ENCODE measurements at regions not wholly inside any gene's neighbourhood (a gene's known extent, or its start where the extent isn't known, plus 50 kb on each side); places are given as distances from the start of the nearest gene placed in this dataset.

GRCh38 chr13:109917422-109917821 is 131.0 kb upstream of the IRS2 start:
- Histone ChIP-seq H3K36me3 (no peaks in the 10 kb centered on the region), H3K27ac (no peak overlapping the region), H3K4me1 (replicated peaks) (peaks cover 7% of the 10 kb centered on the region; the same call in 1 of the 2 replicates), H3K27me3 (replicated peaks) (peaks cover 85% of the 10 kb centered on the region), H3K9me3 (replicated peaks) (no peaks in the 10 kb centered on the region), H3K4me3 (no peak overlapping the region)
- DNase-seq (ENCODE audit: low read depth in 1 of 2, low spot score in 2 of 2), result no peak

DNA sequence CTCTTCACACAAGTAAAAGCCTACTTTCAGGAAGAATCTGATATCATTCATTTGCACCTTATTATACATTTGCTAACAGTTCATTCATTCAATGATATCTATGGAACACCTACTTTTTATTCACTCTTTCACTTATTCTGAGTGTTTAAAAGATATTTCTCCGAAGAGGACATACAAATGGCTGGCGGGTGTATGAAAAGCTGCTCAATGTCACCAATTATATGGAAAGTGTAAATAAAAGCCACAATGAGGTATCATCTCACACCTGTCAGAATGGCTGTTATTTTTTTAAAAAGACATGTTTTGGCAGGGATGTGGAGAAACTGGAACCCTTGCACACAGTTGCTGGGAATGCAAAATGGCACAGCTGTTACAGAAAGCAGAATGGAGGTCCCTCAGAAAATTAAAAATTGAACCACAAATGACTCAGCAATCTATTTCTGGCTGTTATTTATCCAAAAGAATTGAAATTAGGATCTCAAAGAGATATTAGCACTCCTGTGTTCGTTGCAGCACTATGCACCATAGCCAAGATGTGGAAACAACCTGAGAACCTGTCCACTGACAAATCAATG is 127.6 kb upstream of the IRS2 start:
- no peaks in the 10 kb centered on the region for H3K9me3 ChIP-seq (replicated peaks)
- no peak overlapping the region for H3K4me3 ChIP-seq
- DNase-seq (ENCODE audit: low read depth in 1 of 2, low spot score in 2 of 2), result peak in 1 of 2 experiments; percentile 39
- H3K27ac ChIP-seq, result no peak overlapping the region
- H3K27me3 ChIP-seq (replicated peaks), result peaks cover 90% of the 10 kb centered on the region
- no peaks in the 10 kb centered on the region for H3K36me3 ChIP-seq
- H3K4me1 ChIP-seq (replicated peaks), result peaks cover 7% of the 10 kb centered on the region; the same call in 1 of the 2 replicates

- no peak for DNase-seq (ENCODE audit: low read depth in 1 of 2, low spot score in 2 of 2)
These were observed 126.8 kb upstream of the IRS2 start for GRCh38 chr13:109913186-109913585.

GRCh38 chr13:109910194-109910593 is 123.8 kb upstream of the IRS2 start:
- Histone ChIP-seq H3K27ac (no peak overlapping the region), H3K4me3 (no peak overlapping the region), H3K4me1 (replicated peaks) (no peaks in the 10 kb centered on the region), H3K36me3 (no peaks in the 10 kb centered on the region), H3K9me3 (replicated peaks) (peaks cover 7% of the 10 kb centered on the region; the same call in 1 of the 2 replicates), H3K27me3 (replicated peaks) (peaks cover 92% of the 10 kb centered on the region)
- DNase-seq (ENCODE audit: low read depth in 1 of 2, low spot score in 2 of 2), result peak in 1 of 2 experiments; percentile 63

More at GRCh38 chr13:109913186-109913585, 126.8 kb upstream of the IRS2 start:
- Histone ChIP-seq H3K27me3 (replicated peaks) (peaks cover 92% of the 10 kb centered on the region), H3K27ac (no peak overlapping the region), H3K4me1 (replicated peaks) (peaks cover 2% of the 10 kb centered on the region; the same call in 1 of the 2 replicates), H3K4me3 (no peak overlapping the region), H3K9me3 (replicated peaks) (no peaks in the 10 kb centered on the region), H3K36me3 (no peaks in the 10 kb centered on the region)

GRCh38 chr13:109906976-109907375 is 120.6 kb upstream of the IRS2 start:
- peaks cover 9% of the 10 kb centered on the region; the same call in 1 of the 2 replicates for H3K9me3 ChIP-seq (replicated peaks)
- DNase-seq (ENCODE audit: low read depth in 1 of 2, low spot score in 2 of 2), result peak in 1 of 2 experiments; percentile 58
- peaks cover 85% of the 10 kb centered on the region for H3K27me3 ChIP-seq (replicated peaks)
- H3K27ac ChIP-seq, result no peak overlapping the region
- H3K4me1 ChIP-seq (replicated peaks), result no peaks in the 10 kb centered on the region
- no peak overlapping the region for H3K4me3 ChIP-seq
- H3K36me3 ChIP-seq, result no peaks in the 10 kb centered on the region

DNA sequence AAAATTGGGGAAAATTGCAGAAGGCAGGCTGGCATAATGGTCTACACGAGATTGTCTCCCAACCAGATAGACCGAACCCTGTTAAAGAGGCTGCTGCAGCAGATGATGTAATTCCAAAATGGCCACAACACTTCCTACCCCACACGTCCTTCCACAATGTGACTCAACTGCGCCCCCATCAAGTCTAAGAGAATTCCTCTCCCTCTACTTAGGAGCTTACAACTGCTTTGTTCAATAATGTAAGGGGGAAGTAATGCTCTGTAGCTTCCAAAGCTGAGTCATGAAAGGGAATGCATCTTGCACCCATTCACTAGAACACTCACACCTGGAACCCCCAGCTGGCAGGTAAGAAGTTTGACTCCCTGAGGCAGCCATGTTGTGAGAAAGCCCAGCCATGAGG is 117.8 kb upstream of the IRS2 start:
- Histone ChIP-seq H3K27me3 (replicated peaks) (peaks cover 88% of the 10 kb centered on the region), H3K4me3 (no peak overlapping the region), H3K9me3 (replicated peaks) (peaks cover 9% of the 10 kb centered on the region; the same call in 1 of the 2 replicates), H3K36me3 (no peaks in the 10 kb centered on the region), H3K27ac (no peak overlapping the region), H3K4me1 (replicated peaks) (no peaks in the 10 kb centered on the region)
- DNase-seq (ENCODE audit: low read depth in 1 of 2, low spot score in 2 of 2), result peak; percentile 56 to 74

DNA sequence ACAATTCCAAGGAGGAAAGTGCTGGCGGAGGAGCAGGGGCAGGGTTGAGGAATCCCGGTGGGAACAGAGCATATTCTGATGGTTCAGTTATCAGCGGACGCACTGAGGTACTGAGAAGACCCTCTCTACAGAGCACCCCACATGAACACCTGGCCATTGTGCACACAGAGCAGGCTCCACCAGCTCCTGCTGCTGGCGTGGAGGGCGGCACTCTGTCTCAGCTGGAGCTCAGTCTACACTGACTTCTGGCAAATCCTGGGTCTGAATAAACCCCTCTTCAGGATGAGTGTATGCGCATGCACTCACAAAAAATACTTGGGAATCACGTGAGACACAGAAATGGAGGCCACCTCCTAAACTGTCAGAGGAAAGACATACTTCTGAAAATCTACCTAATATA is 114.4 kb upstream of the IRS2 start:
- Histone ChIP-seq H3K4me1 (replicated peaks) (no peaks in the 10 kb centered on the region), H3K4me3 (no peak overlapping the region), H3K9me3 (replicated peaks) (peaks cover 4% of the 10 kb centered on the region), H3K27ac (no peak overlapping the region), H3K27me3 (replicated peaks) (peaks cover 87% of the 10 kb centered on the region), H3K36me3 (no peaks in the 10 kb centered on the region)
- DNase-seq (ENCODE audit: low read depth in 1 of 2, low spot score in 2 of 2), result peak in 1 of 2 experiments; percentile 63

- no peaks in the 10 kb centered on the region for H3K4me1 ChIP-seq (replicated peaks)
- peak in 1 of 2 experiments; percentile 62 for DNase-seq (ENCODE audit: low read depth in 1 of 2, low spot score in 2 of 2)
These were observed 113.9 kb upstream of the IRS2 start for GRCh38 chr13:109900320-109900719.

GRCh38 chr13:109899748-109900147 is 113.4 kb upstream of the IRS2 start:
- Histone ChIP-seq H3K4me3 (no peak overlapping the region), H3K9me3 (replicated peaks) (peaks cover 2% of the 10 kb centered on the region; the same call in 1 of the 2 replicates), H3K27ac (no peak overlapping the region), H3K4me1 (replicated peaks) (no peaks in the 10 kb centered on the region), H3K27me3 (replicated peaks) (peaks cover 86% of the 10 kb centered on the region), H3K36me3 (no peaks in the 10 kb centered on the region)
- DNase-seq (ENCODE audit: low read depth in 1 of 2, low spot score in 2 of 2), result no peak

More at GRCh38 chr13:109900320-109900719, 113.9 kb upstream of the IRS2 start:
- peaks cover 87% of the 10 kb centered on the region for H3K27me3 ChIP-seq (replicated peaks)
- H3K27ac ChIP-seq, result no peak overlapping the region
- H3K36me3 ChIP-seq, result no peaks in the 10 kb centered on the region
- H3K9me3 ChIP-seq (replicated peaks), result peaks cover 2% of the 10 kb centered on the region; the same call in 1 of the 2 replicates
- H3K4me3 ChIP-seq, result no peak overlapping the region

DNA sequence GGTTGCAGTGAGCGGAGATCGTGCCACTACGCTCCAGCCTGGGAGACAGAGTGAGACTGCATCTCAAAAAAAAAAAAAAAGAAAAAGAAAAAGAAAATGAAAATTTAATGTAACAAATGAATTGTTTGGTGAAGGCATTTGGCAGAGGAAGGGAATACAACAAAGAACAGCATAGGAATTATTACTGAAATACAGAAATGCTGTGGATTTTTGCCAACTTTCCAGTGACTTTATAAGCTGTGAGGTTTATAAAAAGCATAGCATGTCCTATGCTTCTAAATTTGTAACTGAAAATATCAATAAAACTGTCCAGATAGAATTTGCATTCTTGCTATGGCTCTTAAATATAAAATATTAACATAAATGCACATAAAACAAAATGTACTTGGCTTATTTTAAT is 112.9 kb upstream of the IRS2 start:
- peaks cover 1% of the 10 kb centered on the region; the same call in 1 of the 2 replicates for H3K9me3 ChIP-seq (replicated peaks)
- no peaks in the 10 kb centered on the region for H3K4me1 ChIP-seq (replicated peaks)
- no peak overlapping the region for H3K4me3 ChIP-seq
- peaks cover 88% of the 10 kb centered on the region for H3K27me3 ChIP-seq (replicated peaks)
- no peak for DNase-seq (ENCODE audit: low read depth in 1 of 2, low spot score in 2 of 2)
- H3K36me3 ChIP-seq, result no peaks in the 10 kb centered on the region
- H3K27ac ChIP-seq, result no peak overlapping the region

DNA sequence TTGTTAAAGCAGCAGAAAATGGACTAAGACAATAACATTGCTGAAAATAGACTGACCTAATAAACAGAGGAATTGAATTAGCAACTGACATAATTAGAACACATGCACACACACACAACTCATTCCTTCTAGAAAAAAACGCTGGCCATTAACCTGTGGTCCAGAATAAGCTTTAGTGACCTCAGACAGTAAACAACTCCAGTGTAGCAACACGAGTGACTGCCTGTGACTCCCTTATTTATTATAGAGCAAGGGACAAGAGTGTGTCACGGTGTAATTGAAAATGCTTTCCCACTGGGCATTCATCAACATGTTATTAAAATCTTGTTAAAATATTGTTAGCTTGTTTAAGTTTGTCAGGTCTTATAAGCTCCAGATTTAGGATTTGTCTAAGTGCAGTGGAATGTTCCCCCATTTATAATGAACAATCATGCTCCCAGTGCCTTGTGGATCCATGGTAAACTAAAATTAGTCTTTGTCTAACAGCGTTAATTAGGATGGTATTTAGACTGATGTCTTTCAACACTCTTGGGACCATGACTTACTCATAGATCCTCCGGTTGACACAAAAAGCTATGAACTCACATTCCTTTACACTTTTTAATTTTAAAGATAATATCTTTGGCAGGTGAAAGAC is 111.7 kb upstream of the IRS2 start:
- Histone ChIP-seq H3K4me1 (replicated peaks) (no peaks in the 10 kb centered on the region), H3K4me3 (no peak overlapping the region), H3K36me3 (no peaks in the 10 kb centered on the region), H3K9me3 (replicated peaks) (no peaks in the 10 kb centered on the region; the same call in 1 of the 2 replicates), H3K27me3 (replicated peaks) (peaks cover 88% of the 10 kb centered on the region), H3K27ac (no peak overlapping the region)
- DNase-seq (ENCODE audit: low read depth in 1 of 2, low spot score in 2 of 2), result peak in 1 of 2 experiments; percentile 41

DNA sequence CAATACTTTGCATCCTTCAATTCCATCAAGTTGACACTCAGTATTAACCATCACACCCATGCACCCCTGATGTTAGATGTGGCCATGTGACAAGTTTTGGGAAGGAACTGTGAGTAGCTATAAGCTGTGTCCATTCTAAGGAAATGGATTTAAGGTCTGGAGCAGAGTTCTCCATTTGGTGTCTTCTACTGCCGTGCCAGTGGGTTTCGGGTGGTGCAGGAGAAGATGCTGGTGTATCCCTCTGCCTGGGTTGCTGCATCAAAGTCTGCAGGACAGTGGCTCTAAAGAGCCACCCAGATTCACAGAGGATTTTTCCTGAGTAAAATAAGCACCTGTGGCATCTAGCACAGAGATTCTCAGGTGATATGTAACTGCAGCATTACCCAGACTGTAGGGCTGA is 105.7 kb upstream of the IRS2 start:
- no peaks in the 10 kb centered on the region for H3K4me1 ChIP-seq (replicated peaks)
- H3K4me3 ChIP-seq, result no peak overlapping the region
- peaks cover 73% of the 10 kb centered on the region for H3K27me3 ChIP-seq (replicated peaks)
- peaks cover 6% of the 10 kb centered on the region; the same call in 1 of the 2 replicates for H3K9me3 ChIP-seq (replicated peaks)
- no peak overlapping the region for H3K27ac ChIP-seq
- peak in 1 of 2 experiments; percentile 57 for DNase-seq (ENCODE audit: low read depth in 1 of 2, low spot score in 2 of 2)
- no peaks in the 10 kb centered on the region for H3K36me3 ChIP-seq

- Histone ChIP-seq H3K9me3 (replicated peaks) (peaks cover 3% of the 10 kb centered on the region; the same call in 1 of the 2 replicates), H3K27me3 (replicated peaks) (peaks cover 83% of the 10 kb centered on the region), H3K4me3 (no peak overlapping the region), H3K27ac (no peak overlapping the region), H3K36me3 (no peaks in the 10 kb centered on the region), H3K4me1 (replicated peaks) (no peaks in the 10 kb centered on the region)
- peak in 1 of 2 experiments; percentile 61 for DNase-seq (ENCODE audit: low read depth in 1 of 2, low spot score in 2 of 2)
These were observed 98.9 kb upstream of the IRS2 start for GRCh38 chr13:109885235-109885634.

- Histone ChIP-seq H3K27me3 (replicated peaks) (peaks cover 78% of the 10 kb centered on the region), H3K27ac (no peak overlapping the region), H3K4me3 (no peak overlapping the region), H3K36me3 (no peaks in the 10 kb centered on the region), H3K9me3 (replicated peaks) (peaks cover 3% of the 10 kb centered on the region; the same call in 1 of the 2 replicates), H3K4me1 (replicated peaks) (no peaks in the 10 kb centered on the region)
- peak in 1 of 2 experiments; percentile 70 for DNase-seq (ENCODE audit: low read depth in 1 of 2, low spot score in 2 of 2)
These were observed 98.1 kb upstream of the IRS2 start for GRCh38 chr13:109884462-109884861.

Measured in SJSA1 (cell line).